Fibroblast of lung (primary cell): ENCODE measurements at regions not wholly inside any gene's neighbourhood (a gene's known extent, or its start where the extent isn't known, plus 50 kb on each side); places are given as distances from the start of the nearest gene placed in this dataset.
A peak's percentile ranks its signal among the peaks of the same experiment; 100 is the strongest.

Experiments used
- DNase-seq, 2 donors: peaks; one replicate each; pipeline versions ENCODE4 v3.0.0 to v3.0.0-alpha.2; 2010; ENCODE audit warnings: low read depth in 2 of 2
- H2AFZ ChIP-seq: 2 replicates; pipeline ENCODE4 v1.5.1; 2012; ENCODE audit warnings: low read length, control low read depth, inconsistent platforms
- H3K27ac ChIP-seq: 2 replicates; pipeline ENCODE4 v1.5.1; 2011; ENCODE audit warnings: low read length, control low read depth; ENCODE audit not compliant: insufficient read depth
- H3K27me3 ChIP-seq: 2 replicates; pipeline ENCODE4 v1.5.1; 2011; ENCODE audit warnings: mild to moderate bottlenecking, low read length; ENCODE audit not compliant: control insufficient read depth, insufficient read depth
- H3K36me3 ChIP-seq: 2 replicates; pipeline ENCODE4 v1.5.1; 2011; ENCODE audit warnings: low read length; ENCODE audit not compliant: control insufficient read depth, insufficient read depth
- H3K4me1 ChIP-seq: 2 replicates; pipeline ENCODE4 v1.5.1; 2011; ENCODE audit warnings: low read length; ENCODE audit not compliant: control insufficient read depth, insufficient read depth; ENCODE audit errors: extremely low read depth
- H3K4me2 ChIP-seq: 2 replicates; pipeline ENCODE4 v1.5.1; 2011; ENCODE audit warnings: low read length, control low read depth; ENCODE audit not compliant: insufficient read depth; ENCODE audit errors: extremely low read depth
- H3K4me3 ChIP-seq, 4 experiments: fragments of 200-600 bp in 1 of 4; sonication (generic) in 1 of 4; replicated peaks in 1 of 4; 2 replicates each; pipeline ENCODE4 v1.5.1; 2011 to 2016; ENCODE audit warnings: low read length in 4 of 4, low read depth in 3 of 4, mild to moderate bottlenecking in 3 of 4, control low read depth in 2 of 4, inconsistent platforms in 1 of 4, mixed read lengths in 1 of 4; ENCODE audit not compliant: insufficient read depth in 1 of 4; ENCODE audit errors: control extremely low read depth in 1 of 4
- H3K79me2 ChIP-seq: 2 replicates; pipeline ENCODE4 v1.5.1; 2012; ENCODE audit warnings: mild to moderate bottlenecking, low read length, inconsistent platforms; ENCODE audit not compliant: control insufficient read depth, insufficient read depth
- H3K9ac ChIP-seq: 2 replicates; pipeline ENCODE4 v1.5.1; 2011; ENCODE audit warnings: mild to moderate bottlenecking, low read length, control low read depth; ENCODE audit not compliant: insufficient read depth
- H3K9me3 ChIP-seq: 2 replicates; pipeline ENCODE4 v1.5.1; 2012; ENCODE audit warnings: low read depth, low read length; ENCODE audit not compliant: control insufficient read depth, insufficient read depth
- H4K20me1 ChIP-seq: 2 replicates; pipeline ENCODE4 v1.5.1; 2011; ENCODE audit warnings: low read length; ENCODE audit not compliant: control insufficient read depth, insufficient read depth; ENCODE audit errors: extremely low read depth
- CTCF ChIP-seq, 2 donors: IDR thresholded peaks in 1 of 2; conservative IDR thresholded peaks in 1 of 2; 1 replicate in 1 of 2; 2 replicates in 1 of 2; pipeline ENCODE4 v1.5.1; 2011 to 2012; ENCODE audit warnings: low read length in 2 of 2, control low read depth in 1 of 2, inconsistent platforms in 1 of 2, low read depth in 1 of 2, mild to moderate bottlenecking in 1 of 2
- EZH2 ChIP-seq: IDR thresholded peaks from 2 replicates; pipeline ENCODE4 v1.5.1; 2012; ENCODE audit warnings: low read length, control low read depth, mild to moderate bottlenecking; ENCODE audit errors: missing control alignments

- Histone ChIP-seq H3K9me3 (no peaks in the 10 kb centered on the region), H2AFZ (no peak overlapping the region), H3K27ac (no peak overlapping the region), H3K4me2 (no peak overlapping the region), H3K36me3 (no peaks in the 10 kb centered on the region), H3K27me3 (no peaks in the 10 kb centered on the region), H3K9ac (no peak overlapping the region), H4K20me1 (no peaks in the 10 kb centered on the region), H3K79me2 (no peaks in the 10 kb centered on the region), H3K4me3 (no peak overlapping the region), H3K4me1 (peaks cover 3% of the 10 kb centered on the region)
- peak in 1 of 2 donors; percentile 65 for DNase-seq
- no peak for TF ChIP-seq CTCF (conservative IDR thresholded peaks at IDR 0.05 in 1 of 2, IDR thresholded peaks at IDR 0.05 in 1 of 2; ENCODE audit: low read depth in 1 of 2, low read length in 2 of 2)
- no peak for TF ChIP-seq EZH2
Measured at GRCh38 chr1:59008599-59009347, 224.9 kb upstream of the JUN start.

DNA sequence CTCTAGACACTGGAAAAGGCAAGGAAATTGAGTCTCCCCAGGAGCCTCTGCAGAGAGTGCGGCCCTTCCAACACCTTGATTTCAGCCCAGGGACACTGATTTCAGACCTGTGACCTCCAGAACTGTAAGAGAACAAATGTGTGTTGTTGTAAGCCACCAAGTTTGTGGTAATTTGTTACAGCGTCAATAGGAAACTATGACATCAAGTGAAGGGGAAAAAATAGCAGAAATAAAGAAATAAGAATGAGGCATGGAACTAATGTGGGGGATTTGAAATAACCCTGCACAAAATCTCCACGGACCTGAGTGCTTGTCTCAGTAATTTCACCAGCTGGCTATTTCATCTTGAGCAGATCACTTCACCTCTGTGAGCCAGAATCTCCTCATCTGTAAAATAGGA lies 227.8 kb upstream of the JUN start:
- no peaks in the 10 kb centered on the region for H3K9me3 ChIP-seq
- no peaks in the 10 kb centered on the region for H3K27me3 ChIP-seq
- no peak for DNase-seq
- H2AFZ ChIP-seq, result no peak overlapping the region
- no peak overlapping the region for H3K4me3 ChIP-seq
- H4K20me1 ChIP-seq, result no peaks in the 10 kb centered on the region
- H3K79me2 ChIP-seq, result no peaks in the 10 kb centered on the region
- H3K9ac ChIP-seq, result no peak overlapping the region
- peaks cover 15% of the 10 kb centered on the region for H3K4me1 ChIP-seq
- no peak overlapping the region for H3K4me2 ChIP-seq
- H3K27ac ChIP-seq, result no peak overlapping the region
- no peaks in the 10 kb centered on the region for H3K36me3 ChIP-seq
- no peak for TF ChIP-seq CTCF (conservative IDR thresholded peaks at IDR 0.05 in 1 of 2, IDR thresholded peaks at IDR 0.05 in 1 of 2; ENCODE audit: low read depth in 1 of 2, low read length in 2 of 2)
- no peak for TF ChIP-seq EZH2

- Histone ChIP-seq H2AFZ (no peak overlapping the region), H3K27ac (no peak overlapping the region), H3K4me1 (peaks cover 15% of the 10 kb centered on the region)
Measured at GRCh38 chr1:59012378-59012777, 228.5 kb upstream of the JUN start.

More at GRCh38 chr1:59012378-59012777, 228.5 kb upstream of the JUN start:
- H3K4me2 ChIP-seq, result no peak overlapping the region
- TF ChIP-seq CTCF (conservative IDR thresholded peaks at IDR 0.05 in 1 of 2, IDR thresholded peaks at IDR 0.05 in 1 of 2; ENCODE audit: low read depth in 1 of 2, low read length in 2 of 2) (no peak), EZH2 (no peak)
- H4K20me1 ChIP-seq, result no peaks in the 10 kb centered on the region
- no peak for DNase-seq
- H3K36me3 ChIP-seq, result no peaks in the 10 kb centered on the region
- H3K4me3 ChIP-seq, result no peak overlapping the region
- H3K79me2 ChIP-seq, result no peaks in the 10 kb centered on the region
- H3K9ac ChIP-seq, result no peak overlapping the region
- H3K27me3 ChIP-seq, result no peaks in the 10 kb centered on the region
- no peaks in the 10 kb centered on the region for H3K9me3 ChIP-seq
